IMR-90 (cell line): ENCODE measurements at regions not wholly inside any gene's neighbourhood (a gene's known extent, or its start where the extent isn't known, plus 50 kb on each side); places are given as distances from the start of the nearest gene placed in this dataset.

ENCODE experiments used
- ATAC-seq: fragments of 200-7000 bp; cut with Tn5 transposase; 2 replicates; pipeline ENCODE4 v1.9.1; 2020; ENCODE audit warnings: low read depth, mild to moderate bottlenecking, moderate library complexity
- BruUV-seq: library from RNA; stranded (reverse); fragments of 400-500 nt; replicated peaks from 2 replicates; lab custom pipeline; 2021; lab: Mats Ljungman, UMichigan
- CTCF ChIA-PET: fragments of 300-600 bp; formaldehyde crosslinking; extraction: SDS; loops from one replicate; lab custom pipeline; 2021; ENCODE audit warnings: antibody characterized with exemption; lab: Yijun Ruan, JAX
- POLR2A ChIA-PET: fragments of 300-600 bp; sonication (Branson Sonifier 250); formaldehyde crosslinking; loops from one replicate; lab custom pipeline; 2022; ENCODE audit warnings: antibody characterized with exemption; ENCODE audit not compliant: unreplicated experiment; lab: Charles Lee
- DNase-seq: peaks from one replicate; pipeline ENCODE4 v3.0.0; 2013
- H2AFZ ChIP-seq: replicated peaks from 2 replicates; pipeline ENCODE3; 2013; ENCODE audit warnings: low read length, mild to moderate bottlenecking; ENCODE audit not compliant: poor library complexity
- H2AK5ac ChIP-seq: 2 replicates; pipeline ENCODE4 v1.6.1; 2013; ENCODE audit warnings: low read depth, low read length, inconsistent platforms
- H2AK9ac ChIP-seq: replicated peaks from 2 replicates; pipeline ENCODE3; 2013; ENCODE audit warnings: mild to moderate bottlenecking, low read depth, low read length, moderate library complexity; ENCODE audit not compliant: poor library complexity
- H2BK120ac ChIP-seq: 2 replicates; pipeline ENCODE4 v1.6.1; 2013; ENCODE audit warnings: low read depth, low read length, inconsistent platforms
- H2BK15ac ChIP-seq: 3 replicates; pipeline ENCODE4 v1.6.1; 2013; ENCODE audit warnings: low read depth, low read length, inconsistent platforms
- H2BK20ac ChIP-seq: 2 replicates; pipeline ENCODE4 v1.6.1; 2013; ENCODE audit warnings: low read depth, mild to moderate bottlenecking, inconsistent platforms, low read length, moderate library complexity
- H2BK5ac ChIP-seq: 2 replicates; pipeline ENCODE4 v1.6.1; 2013; ENCODE audit warnings: mild to moderate bottlenecking, low read depth, low read length, inconsistent platforms; ENCODE audit not compliant: poor library complexity, severe bottlenecking
- H3K14ac ChIP-seq: replicated peaks from 2 replicates; pipeline ENCODE4 v1.6.1; 2013; ENCODE audit warnings: low read depth, low read length, inconsistent platforms
- H3K18ac ChIP-seq: 2 replicates; pipeline ENCODE4 v1.6.1; 2013; ENCODE audit warnings: low read depth, low read length, control low read depth
- H3K23ac ChIP-seq: 2 replicates; pipeline ENCODE4 v1.6.1; 2013; ENCODE audit warnings: low read depth, low read length, inconsistent platforms
- H3K27ac ChIP-seq: 2 replicates; pipeline ENCODE4 v1.5.1; 2013; ENCODE audit warnings: mild to moderate bottlenecking, control low read depth, low read length; ENCODE audit not compliant: insufficient read depth
- H3K27me3 ChIP-seq: 2 replicates; pipeline ENCODE4 v1.6.1; 2013; ENCODE audit warnings: low read length; ENCODE audit not compliant: control insufficient read depth, insufficient read depth
- H3K36me3 ChIP-seq: 2 replicates; pipeline ENCODE4 v1.6.1; 2013; ENCODE audit warnings: low read length, mixed read lengths; ENCODE audit not compliant: control insufficient read depth, insufficient read depth
- H3K4ac ChIP-seq: 2 replicates; pipeline ENCODE4 v1.6.1; 2013; ENCODE audit warnings: low read depth, low read length, inconsistent platforms
- H3K4me1 ChIP-seq: 2 replicates; pipeline ENCODE4 v1.6.1; 2013; ENCODE audit warnings: low read length, mixed read lengths; ENCODE audit not compliant: control insufficient read depth, insufficient read depth
- H3K4me2 ChIP-seq: 2 replicates; pipeline ENCODE4 v1.6.1; 2013; ENCODE audit warnings: low read depth, mild to moderate bottlenecking, control low read depth, low read length, moderate library complexity
- H3K4me3 ChIP-seq: 2 replicates; pipeline ENCODE4 v1.5.1; 2013; ENCODE audit warnings: low read depth, mild to moderate bottlenecking, control low read depth, low read length, moderate library complexity; ENCODE audit not compliant: insufficient read depth
- H3K56ac ChIP-seq: 2 replicates; pipeline ENCODE4 v1.6.1; 2013; ENCODE audit warnings: low read length, inconsistent platforms; ENCODE audit not compliant: insufficient read depth; ENCODE audit errors: extremely low read depth
- H3K79me1 ChIP-seq, 2 experiments: 2 replicates each; pipeline ENCODE4 v1.6.1; 2013; ENCODE audit warnings: low read length in 2 of 2, inconsistent platforms in 1 of 2, low read depth in 1 of 2
- H3K9ac ChIP-seq: 2 replicates; pipeline ENCODE4 v1.6.1; 2013; ENCODE audit warnings: low read depth, low read length, control low read depth
- H3K9me1 ChIP-seq: 2 replicates; pipeline ENCODE4 v1.6.1; 2013; ENCODE audit warnings: low read length, inconsistent platforms; ENCODE audit not compliant: insufficient read depth
- H3K9me3 ChIP-seq: 2 replicates; pipeline ENCODE4 v1.6.1; 2013; ENCODE audit warnings: low read length; ENCODE audit not compliant: control insufficient read depth, insufficient read depth
- H4K20me1 ChIP-seq: 2 replicates; pipeline ENCODE4 v1.6.1; 2013; ENCODE audit warnings: low read length, inconsistent platforms; ENCODE audit not compliant: insufficient read depth
- H4K5ac ChIP-seq: 2 replicates; pipeline ENCODE4 v1.6.1; 2013; ENCODE audit warnings: mild to moderate bottlenecking, low read depth, low read length, control low read depth
- H4K8ac ChIP-seq, 2 experiments: 2 replicates each; pipeline ENCODE4 v1.6.1; 2013; ENCODE audit warnings: low read depth in 2 of 2, low read length in 2 of 2, control low read depth in 1 of 2, inconsistent platforms in 1 of 2
- H4K91ac ChIP-seq: 2 replicates; pipeline ENCODE4 v1.6.1; 2013; ENCODE audit warnings: low read depth, low read length, inconsistent platforms; ENCODE audit not compliant: insufficient read depth
- BHLHE40 ChIP-seq: fragments of 150-350 bp; IDR thresholded peaks from 2 replicates; pipeline ENCODE4 v1.6.1; 2016; ENCODE audit warnings: mild to moderate bottlenecking, low read depth, low read length
- CEBPB ChIP-seq: IDR thresholded peaks from 2 replicates; pipeline ENCODE4 v1.6.1; 2012; ENCODE audit warnings: low read depth, low read length, improper control_type of control experiment
- CHD1 ChIP-seq: IDR thresholded peaks from 2 replicates; pipeline ENCODE4 v1.6.1; 2012; ENCODE audit warnings: low read depth, low read length, improper control_type of control experiment
- ELK1 ChIP-seq: fragments of 150-350 bp; IDR thresholded peaks from 2 replicates; pipeline ENCODE4 v1.6.1; 2016; ENCODE audit warnings: low read depth, mild to moderate bottlenecking, low read length, moderate library complexity, borderline replicate concordance
- FOS ChIP-seq: fragments of 150-350 bp; IDR thresholded peaks from 2 replicates; pipeline ENCODE4 v1.6.1; 2016; ENCODE audit warnings: low read depth, low read length
- MAFK ChIP-seq: IDR thresholded peaks from 2 replicates; pipeline ENCODE4 v1.6.1; 2012; ENCODE audit warnings: low read depth, low read length, improper control_type of control experiment
- MAZ ChIP-seq: IDR thresholded peaks from 2 replicates; pipeline ENCODE4 v1.6.1; 2012; ENCODE audit warnings: low read depth, mild to moderate bottlenecking, low read length, improper control_type of control experiment, moderate library complexity, borderline replicate concordance
- MXI1 ChIP-seq: IDR thresholded peaks from 2 replicates; pipeline ENCODE4 v1.6.1; 2012; ENCODE audit warnings: low read depth, mild to moderate bottlenecking, low read length, moderate library complexity, borderline replicate concordance
- NFE2L2 ChIP-seq: fragments of 150-350 bp; IDR thresholded peaks from 2 replicates; pipeline ENCODE4 v1.6.1; 2016; ENCODE audit warnings: low read depth, mild to moderate bottlenecking, low read length
- POLR2A ChIP-seq: IDR thresholded peaks from 2 replicates; pipeline ENCODE4 v1.6.1; 2012; ENCODE audit warnings: mild to moderate bottlenecking, low read depth, low read length
- RAD21 ChIP-seq: IDR thresholded peaks from 2 replicates; pipeline ENCODE4 v1.6.1; 2012; ENCODE audit warnings: low read length, improper control_type of control experiment
- RCOR1 ChIP-seq: IDR thresholded peaks from 2 replicates; pipeline ENCODE4 v1.6.1; 2012; ENCODE audit warnings: mild to moderate bottlenecking, low read length, improper control_type of control experiment; ENCODE audit not compliant: insufficient replicate concordance
- RFX5 ChIP-seq: IDR thresholded peaks from 2 replicates; pipeline ENCODE4 v1.8.0; 2012; ENCODE audit warnings: low read depth, mild to moderate bottlenecking, low read length, moderate library complexity
- SMC3 ChIP-seq: fragments of 150-350 bp; IDR thresholded peaks from 2 replicates; pipeline ENCODE4 v1.6.1; 2016; ENCODE audit warnings: low read depth, mild to moderate bottlenecking, antibody characterized with exemption, low read length, moderate library complexity
- WGBS, 2 experiments: methylation state at CpG; one replicate each; pipeline versions ENCODE4 v1.1.5 to v1.1.7; 2013; ENCODE audit warnings: missing lambda C conversion rate in 2 of 2; ENCODE audit not compliant: insufficient read length in 1 of 2; ENCODE audit errors: extremely low coverage in 2 of 2; 5-methylcytosine and 5-hydroxymethylcytosine counted together
- dilution Hi-C: fragments of 300-500 bp; cut with HindIII; formaldehyde crosslinking; loops from one replicate; pipeline ENCODE4 v1.14.3; 2018; ENCODE audit warnings: low sequenced_read_pairs; ENCODE audit not compliant: unreplicated experiment
- in situ Hi-C: fragments of 300-500 bp; cut with MboI; formaldehyde crosslinking; loops from 3 replicates; pipeline ENCODE4 v1.14.3; 2019; ENCODE audit warnings: low sequenced_read_pairs, inconsistent platforms, mixed read lengths
- intact Hi-C: fragments of 100-400 bp; cut with micrococcal nuclease; formaldehyde crosslinking; loops from 2 replicates; pipeline ENCODE4 v1.10.0; 2022
- TF ChIP-seq, protein P1 (sequence below): conservative IDR thresholded peaks from 2 replicates; pipeline ENCODE4 v1.5.1; 2012; ENCODE audit warnings: mild to moderate bottlenecking, low read depth, low read length, improper control_type of control experiment
- TF ChIP-seq, protein P2 (sequence below): fragments of 150-350 bp; IDR thresholded peaks from 2 replicates; pipeline ENCODE4 v1.6.1; 2017; ENCODE audit warnings: mild to moderate bottlenecking, antibody characterized with exemption, low read length, low read depth

GRCh38 chr4:153880983-153881382, 92.1 kb upstream of the SFRP2 start:
- no peak overlapping the region for H4K8ac ChIP-seq
- no peak overlapping the region for H2AK5ac ChIP-seq
- H3K9me1 ChIP-seq: no peaks in the 10 kb centered on the region
- H3K9ac ChIP-seq: no peak overlapping the region
- no peak overlapping the region for H3K14ac ChIP-seq
- POLR2A ChIA-PET: no interaction called here
- no peak overlapping the region for H3K4me3 ChIP-seq
- H2AFZ ChIP-seq: no peak overlapping the region
- no peak for TF ChIP-seq MAFK
- TF ChIP-seq CEBPB: no peak
- TF ChIP-seq POLR2A: no peak
- TF ChIP-seq, protein P1, sequence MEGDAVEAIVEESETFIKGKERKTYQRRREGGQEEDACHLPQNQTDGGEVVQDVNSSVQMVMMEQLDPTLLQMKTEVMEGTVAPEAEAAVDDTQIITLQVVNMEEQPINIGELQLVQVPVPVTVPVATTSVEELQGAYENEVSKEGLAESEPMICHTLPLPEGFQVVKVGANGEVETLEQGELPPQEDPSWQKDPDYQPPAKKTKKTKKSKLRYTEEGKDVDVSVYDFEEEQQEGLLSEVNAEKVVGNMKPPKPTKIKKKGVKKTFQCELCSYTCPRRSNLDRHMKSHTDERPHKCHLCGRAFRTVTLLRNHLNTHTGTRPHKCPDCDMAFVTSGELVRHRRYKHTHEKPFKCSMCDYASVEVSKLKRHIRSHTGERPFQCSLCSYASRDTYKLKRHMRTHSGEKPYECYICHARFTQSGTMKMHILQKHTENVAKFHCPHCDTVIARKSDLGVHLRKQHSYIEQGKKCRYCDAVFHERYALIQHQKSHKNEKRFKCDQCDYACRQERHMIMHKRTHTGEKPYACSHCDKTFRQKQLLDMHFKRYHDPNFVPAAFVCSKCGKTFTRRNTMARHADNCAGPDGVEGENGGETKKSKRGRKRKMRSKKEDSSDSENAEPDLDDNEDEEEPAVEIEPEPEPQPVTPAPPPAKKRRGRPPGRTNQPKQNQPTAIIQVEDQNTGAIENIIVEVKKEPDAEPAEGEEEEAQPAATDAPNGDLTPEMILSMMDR: no peak
- no peak for TF ChIP-seq RFX5
- no peak for TF ChIP-seq NFE2L2
- no peak for TF ChIP-seq RAD21
- TF ChIP-seq, protein P2, sequence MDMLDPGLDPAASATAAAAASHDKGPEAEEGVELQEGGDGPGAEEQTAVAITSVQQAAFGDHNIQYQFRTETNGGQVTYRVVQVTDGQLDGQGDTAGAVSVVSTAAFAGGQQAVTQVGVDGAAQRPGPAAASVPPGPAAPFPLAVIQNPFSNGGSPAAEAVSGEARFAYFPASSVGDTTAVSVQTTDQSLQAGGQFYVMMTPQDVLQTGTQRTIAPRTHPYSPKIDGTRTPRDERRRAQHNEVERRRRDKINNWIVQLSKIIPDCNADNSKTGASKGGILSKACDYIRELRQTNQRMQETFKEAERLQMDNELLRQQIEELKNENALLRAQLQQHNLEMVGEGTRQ: no peak
- TF ChIP-seq FOS: no peak
- TF ChIP-seq ELK1: no peak
- TF ChIP-seq MAZ: no peak
- no peak for TF ChIP-seq CHD1
- no peak for TF ChIP-seq RCOR1
- TF ChIP-seq SMC3: no peak
- TF ChIP-seq MXI1: no peak
- no peak for TF ChIP-seq BHLHE40
- H3K18ac ChIP-seq: no peak overlapping the region
- H3K4ac ChIP-seq: no peak overlapping the region
- H3K9me3 ChIP-seq: no peaks in the 10 kb centered on the region; the same call in none of the 2 replicates
- H3K79me1 ChIP-seq: no peaks in the 10 kb centered on the region
- no peak overlapping the region for H4K5ac ChIP-seq
- no peaks in the 10 kb centered on the region for H3K4me1 ChIP-seq
- in situ Hi-C loops (no loop called here), intact Hi-C loops (no loop called here), dilution Hi-C loops (no loop called here)
- H3K27me3 ChIP-seq: no peaks in the 10 kb centered on the region
- H2BK5ac ChIP-seq: no peak overlapping the region
- BruUV-seq: no TSS peak
- DNase-seq: no peak
- no peaks in the 10 kb centered on the region for H3K36me3 ChIP-seq
- no peak overlapping the region for H2BK20ac ChIP-seq
- H2BK15ac ChIP-seq: no peak overlapping the region
- no peak overlapping the region for H2AK9ac ChIP-seq
- H3K56ac ChIP-seq: no peak overlapping the region
- no peak overlapping the region for H4K91ac ChIP-seq
- H4K20me1 ChIP-seq: no peaks in the 10 kb centered on the region
- no peak overlapping the region for H3K4me2 ChIP-seq
- no peak overlapping the region for H3K27ac ChIP-seq
- no peak for ATAC-seq
- no CpG with 5 or more reads among the region's 2 CpGs for WGBS, 2 experiments
- H3K23ac ChIP-seq: no peak overlapping the region
- CTCF ChIA-PET: no interaction called here
- no peak overlapping the region for H2BK120ac ChIP-seq
